Transverse colon (tissue), 4 donors: ENCODE measurements at regions not wholly inside any gene's neighbourhood (a gene's known extent, or its start where the extent isn't known, plus 50 kb on each side); places are given as distances from the start of the nearest gene placed in this dataset.

Experiments
- POLR2A ChIP-seq: fragments of 450-650 bp; IDR thresholded peaks from one replicate; pipeline ENCODE4 v1.6.1; 2016; ENCODE audit warnings: antibody characterized with exemption, mild to moderate bottlenecking, moderate library complexity
- POLR2AphosphoS5 ChIP-seq, 3 donors: sonication (generic); formaldehyde crosslinking; IDR thresholded peaks; one replicate each; pipeline ENCODE4 v1.6.1; 2016; ENCODE audit warnings: antibody characterized with exemption in 3 of 3
- TF ChIP-seq, protein P1 (sequence below), 5 experiments: fragments of 200-600 bp in 3 of 5; fragments of 450-650 bp in 2 of 5; sonication (generic) in 3 of 5; IDR thresholded peaks; 1 replicate in 2 of 5; 2 replicates in 3 of 5; pipeline ENCODE4 v1.5.1; 2016 to 2017; ENCODE audit warnings: antibody characterized with exemption in 5 of 5, inconsistent platforms in 3 of 5, mild to moderate bottlenecking in 2 of 5, moderate library complexity in 1 of 5

DNA sequence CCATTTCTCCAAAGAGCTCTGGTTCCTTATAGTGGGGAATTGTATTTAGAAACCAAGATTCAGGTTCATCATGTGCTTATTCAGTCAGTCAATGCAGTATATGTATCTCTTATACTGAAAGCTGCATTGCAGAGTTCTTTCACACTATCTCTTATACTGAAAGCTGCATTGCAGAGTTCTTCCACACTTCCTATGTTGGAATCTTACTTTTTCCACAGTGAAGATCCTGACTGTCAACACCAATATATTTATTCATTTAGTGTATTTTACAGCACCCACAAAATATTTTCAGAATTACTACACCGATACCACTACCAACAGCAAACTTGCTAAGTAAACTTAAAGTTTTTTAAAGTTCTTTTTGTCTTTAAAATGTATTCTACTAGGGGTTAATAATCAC lies 349.3 kb upstream of the MMS22L start:
- TF ChIP-seq, protein P1, sequence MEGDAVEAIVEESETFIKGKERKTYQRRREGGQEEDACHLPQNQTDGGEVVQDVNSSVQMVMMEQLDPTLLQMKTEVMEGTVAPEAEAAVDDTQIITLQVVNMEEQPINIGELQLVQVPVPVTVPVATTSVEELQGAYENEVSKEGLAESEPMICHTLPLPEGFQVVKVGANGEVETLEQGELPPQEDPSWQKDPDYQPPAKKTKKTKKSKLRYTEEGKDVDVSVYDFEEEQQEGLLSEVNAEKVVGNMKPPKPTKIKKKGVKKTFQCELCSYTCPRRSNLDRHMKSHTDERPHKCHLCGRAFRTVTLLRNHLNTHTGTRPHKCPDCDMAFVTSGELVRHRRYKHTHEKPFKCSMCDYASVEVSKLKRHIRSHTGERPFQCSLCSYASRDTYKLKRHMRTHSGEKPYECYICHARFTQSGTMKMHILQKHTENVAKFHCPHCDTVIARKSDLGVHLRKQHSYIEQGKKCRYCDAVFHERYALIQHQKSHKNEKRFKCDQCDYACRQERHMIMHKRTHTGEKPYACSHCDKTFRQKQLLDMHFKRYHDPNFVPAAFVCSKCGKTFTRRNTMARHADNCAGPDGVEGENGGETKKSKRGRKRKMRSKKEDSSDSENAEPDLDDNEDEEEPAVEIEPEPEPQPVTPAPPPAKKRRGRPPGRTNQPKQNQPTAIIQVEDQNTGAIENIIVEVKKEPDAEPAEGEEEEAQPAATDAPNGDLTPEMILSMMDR (IDR thresholded peaks at IDR 0.05): no peak
- TF ChIP-seq POLR2AphosphoS5 (IDR thresholded peaks at IDR 0.05) (no peak), POLR2A (no peak)
